MM.1S (cell line): ENCODE measurements at regions not wholly inside any gene's neighbourhood (a gene's known extent, or its start where the extent isn't known, plus 50 kb on each side); places are given as distances from the start of the nearest gene placed in this dataset.

Source experiments
- CTCF ChIP-seq: fragments of 300-600 bp; sonication (generic); IDR thresholded peaks from 2 replicates; pipeline ENCODE4 v1.5.1; 2016; ENCODE audit warnings: antibody characterized with exemption, low read length, mixed read lengths
- EZH2 ChIP-seq: fragments of 300-600 bp; sonication (generic); optimal IDR thresholded peaks from 2 replicates; pipeline ENCODE3; 2017; ENCODE audit warnings: low read depth, mild to moderate bottlenecking, antibody characterized with exemption, low read length, mixed read lengths
- EZH2phosphoT487 ChIP-seq: fragments of 300-600 bp; sonication (generic); IDR thresholded peaks from 2 replicates; pipeline ENCODE4 v1.6.1; 2018; ENCODE audit warnings: antibody characterized with exemption, low read length

- TF ChIP-seq EZH2phosphoT487 (no peak), CTCF (no peak), EZH2 (no peak)
Observed at GRCh38 chr5:87195104-87195591, 72.5 kb upstream of the RASA1 start.
